ENCODE measurements at regions not wholly inside any gene's neighbourhood (a gene's known extent, or its start where the extent isn't known, plus 50 kb on each side); places are given as distances from the start of the nearest gene placed in this dataset.
"Not testable (repeated sequence)": the region's sequence is repeated elsewhere in the genome, so short reads cannot be mapped to it uniquely, and the experiment has no call there.

DNA sequence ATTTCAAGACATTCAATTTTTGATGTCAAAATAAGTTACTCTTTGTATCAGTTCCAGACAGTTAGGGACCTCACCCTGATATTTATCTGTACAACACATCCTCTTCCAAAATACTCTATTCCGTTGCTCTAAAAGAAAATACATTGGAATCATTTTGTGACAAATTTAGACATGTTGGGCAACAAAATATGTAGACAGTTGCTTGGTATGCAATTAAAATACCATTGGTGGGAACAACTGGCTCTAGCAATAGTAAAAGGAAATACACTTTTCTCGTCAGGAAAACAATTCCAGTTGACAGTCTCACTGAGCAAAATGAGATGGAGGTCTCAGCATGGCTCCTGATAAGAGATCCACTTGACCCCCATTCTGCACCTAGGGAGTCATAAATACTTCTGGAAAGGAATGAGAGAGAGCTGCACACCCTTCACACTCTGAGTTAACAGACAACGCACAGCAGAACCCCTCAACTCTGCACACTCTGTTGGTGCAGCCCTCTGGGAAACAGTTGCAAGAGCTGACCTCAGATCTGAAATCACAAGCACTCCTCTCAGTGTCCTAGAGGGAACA, 171.3 kb upstream of the NT5E start:
- DNase-seq: no peak

DNA sequence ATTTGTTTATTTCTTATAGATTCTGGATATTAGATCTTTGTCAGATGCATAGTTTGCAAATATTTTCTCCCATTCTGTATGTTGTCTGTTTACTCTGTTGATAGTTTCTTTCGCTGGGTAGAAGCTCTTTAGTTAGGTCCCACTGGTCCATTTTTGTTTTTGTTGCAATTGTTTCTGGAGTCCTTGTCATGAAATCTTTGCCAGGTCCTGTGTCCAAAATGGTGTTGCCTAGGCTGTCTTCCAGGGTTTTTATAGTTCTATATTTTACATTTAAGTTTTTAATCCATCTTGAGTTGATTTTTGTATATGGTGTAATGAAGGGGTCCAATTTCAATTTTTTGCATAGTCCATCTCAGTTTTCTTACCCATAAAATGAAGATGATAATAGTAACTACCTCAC, 173.9 kb upstream of the NT5E start:
- DNase-seq: not testable (repeated sequence)

- no peak for DNase-seq
These were observed 174.4 kb upstream of the NT5E start for GRCh38 chr6:85275338-85275985.

DNA sequence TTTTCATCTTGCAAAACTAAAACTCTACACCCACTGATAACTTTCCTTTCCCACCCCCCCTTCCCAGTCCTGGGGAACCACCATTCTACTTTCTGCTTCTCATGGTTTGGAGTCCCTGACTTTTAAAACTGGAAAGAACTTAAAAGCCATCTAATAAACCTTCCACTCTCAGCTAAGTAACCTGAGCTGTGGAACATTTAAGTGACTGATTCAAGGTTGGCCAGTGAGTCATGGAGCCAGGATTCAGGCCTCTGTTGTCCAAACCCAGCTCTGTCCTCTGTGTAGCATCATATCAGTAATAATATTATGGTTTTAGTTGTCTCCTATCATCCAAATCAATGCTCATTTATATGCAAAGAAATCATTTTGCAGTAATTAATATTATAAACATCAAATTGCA, 176.0 kb upstream of the NT5E start:
- DNase-seq: no peak

- DNase-seq: no peak
These were observed 176.8 kb upstream of the NT5E start for GRCh38 chr6:85273046-85273445.

DNA sequence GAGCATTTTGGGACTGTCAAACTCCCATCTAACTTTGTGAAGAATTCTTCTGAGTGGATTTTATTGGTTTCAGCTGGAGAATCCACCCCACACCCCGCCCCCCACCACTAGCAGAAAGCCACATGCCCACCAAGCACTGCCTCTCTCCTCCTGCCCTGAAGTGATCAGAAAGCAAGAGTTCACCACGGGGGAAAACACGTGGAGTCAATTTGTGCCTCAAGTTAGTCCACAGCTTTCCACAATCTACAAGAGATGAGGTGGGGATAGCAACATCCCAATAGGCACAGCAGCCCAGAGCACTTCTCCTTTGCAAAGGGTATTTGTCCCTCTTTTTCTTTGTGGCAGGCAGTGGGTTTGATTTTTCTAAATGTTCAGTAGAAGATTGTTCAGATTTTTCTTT, 177.3 kb upstream of the NT5E start:
- DNase-seq: no peak

DNA sequence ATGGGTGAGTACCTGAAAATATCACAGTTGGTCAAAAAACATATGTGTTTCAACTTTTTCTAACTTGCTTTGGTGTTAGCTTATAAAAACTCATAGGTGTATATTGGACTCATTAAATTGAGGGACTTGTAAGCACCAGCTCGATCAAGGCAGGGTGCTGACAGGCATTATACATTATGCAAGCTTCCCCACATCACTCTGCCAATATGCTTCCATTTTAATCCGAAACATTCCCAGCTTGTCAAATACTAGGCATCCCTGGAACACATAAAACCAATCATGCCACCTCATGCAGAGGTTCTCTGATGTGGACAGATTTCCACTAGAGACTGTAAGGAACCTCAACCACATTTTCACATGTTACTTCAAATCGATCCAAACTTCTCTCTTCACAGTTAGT, 187.3 kb upstream of the NT5E start:
- no peak for DNase-seq

GRCh38 chr6:85261271-85261670, 188.6 kb upstream of the NT5E start:
- no peak for DNase-seq

DNA sequence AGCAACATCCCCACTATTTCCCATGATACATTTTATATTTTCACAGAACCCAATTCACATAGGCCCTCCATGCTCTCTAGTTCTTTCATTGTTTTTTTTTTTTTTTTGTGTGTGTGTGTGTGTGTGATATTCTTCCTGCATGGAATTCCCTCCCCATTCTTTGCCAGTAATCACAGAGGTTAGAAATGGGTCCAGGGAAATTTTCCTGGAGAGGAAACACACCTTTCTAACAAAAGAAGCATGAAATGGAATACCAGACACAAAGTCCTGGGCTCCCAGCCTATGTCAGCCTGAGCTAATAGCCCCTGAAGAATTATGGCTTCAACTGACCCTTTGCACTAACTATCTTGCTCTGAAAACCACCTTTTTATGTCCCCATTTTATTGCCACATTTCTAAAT, 194.2 kb upstream of the NT5E start:
- no peak for DNase-seq

- no peak for DNase-seq
These were observed 197.3 kb upstream of the NT5E start for GRCh38 chr6:85252552-85252951.

- DNase-seq: no peak
These were observed 197.8 kb upstream of the NT5E start for GRCh38 chr6:85252085-85252484.

DNA sequence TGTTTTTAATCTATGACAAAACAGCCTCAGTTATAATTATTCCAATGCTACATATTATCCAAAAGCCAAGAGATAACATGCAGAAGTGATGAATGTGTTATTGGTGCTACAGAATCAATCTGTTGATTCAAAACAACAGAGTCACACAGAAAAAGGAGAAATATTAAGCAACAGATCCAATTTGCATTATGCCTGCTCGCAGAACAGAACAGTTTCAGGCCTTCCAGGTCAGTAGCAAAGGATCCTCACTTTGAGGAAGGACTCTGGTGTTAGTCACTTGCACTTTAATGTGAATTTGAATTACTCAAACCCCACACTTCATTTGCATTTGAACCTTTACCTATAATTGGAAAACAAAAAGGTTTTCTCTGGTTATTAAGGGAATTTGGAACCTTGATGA, 198.6 kb upstream of the NT5E start:
- no peak for DNase-seq

DNA sequence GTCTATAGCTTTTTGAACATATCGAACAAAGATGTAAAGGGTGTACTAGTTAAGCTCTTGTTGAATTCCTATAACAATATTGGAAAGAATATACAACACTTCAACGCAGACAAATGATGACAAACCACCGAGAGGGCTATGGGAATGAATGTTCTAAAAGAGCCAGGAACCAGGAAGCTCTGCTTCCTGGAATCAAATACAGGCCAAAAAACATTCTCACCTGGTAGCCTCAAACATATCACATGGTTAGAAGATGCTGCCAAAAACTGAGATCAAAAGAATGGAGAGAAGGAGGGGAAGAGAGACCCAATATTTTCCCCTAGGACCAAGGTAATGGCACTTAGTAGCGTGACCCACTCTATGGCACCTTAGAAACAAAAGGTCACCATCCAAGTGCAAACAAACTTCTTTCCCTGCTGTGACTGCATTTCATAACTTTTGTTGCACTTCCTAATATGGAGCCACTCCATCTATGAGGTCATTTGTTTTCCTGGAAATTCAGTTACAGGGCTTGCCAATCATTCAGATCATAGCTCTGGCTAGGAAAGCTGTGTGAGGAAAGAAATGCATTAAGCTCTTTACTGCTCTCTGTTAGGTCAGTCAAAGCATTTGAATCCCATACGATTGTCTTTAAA, 199.2 kb upstream of the NT5E start:
- DNase-seq: no peak

DNA sequence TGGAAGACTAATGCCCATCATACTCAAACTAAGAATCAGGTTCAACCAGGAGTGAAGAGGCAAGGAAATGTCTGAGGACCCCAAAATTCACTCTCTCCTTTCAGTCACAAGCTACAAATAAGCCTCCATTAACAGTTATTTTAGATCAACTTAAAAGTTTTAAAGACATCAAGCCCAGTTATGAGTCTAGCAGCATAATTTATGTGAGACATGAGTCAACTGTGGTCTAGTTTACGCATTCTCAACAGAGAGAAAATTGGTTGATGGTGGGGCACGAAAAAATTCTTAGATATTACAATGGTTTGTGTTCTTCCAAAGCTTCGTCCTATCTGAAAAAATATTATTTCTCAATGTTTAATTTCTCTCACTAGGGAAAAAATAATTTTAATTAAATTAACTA, 204.9 kb upstream of the NT5E start:
- no peak for DNase-seq

- no peak for DNase-seq
These were observed 208.3 kb upstream of the NT5E start for GRCh38 chr6:85241498-85242052.

- DNase-seq: no peak
These were observed 209.0 kb upstream of the NT5E start for GRCh38 chr6:85240787-85241385.

GRCh38 chr6:85237478-85237877, 212.4 kb upstream of the NT5E start:
- DNase-seq: no peak

- no peak for DNase-seq
These were observed 213.2 kb upstream of the NT5E start for GRCh38 chr6:85236636-85237035.

DNA sequence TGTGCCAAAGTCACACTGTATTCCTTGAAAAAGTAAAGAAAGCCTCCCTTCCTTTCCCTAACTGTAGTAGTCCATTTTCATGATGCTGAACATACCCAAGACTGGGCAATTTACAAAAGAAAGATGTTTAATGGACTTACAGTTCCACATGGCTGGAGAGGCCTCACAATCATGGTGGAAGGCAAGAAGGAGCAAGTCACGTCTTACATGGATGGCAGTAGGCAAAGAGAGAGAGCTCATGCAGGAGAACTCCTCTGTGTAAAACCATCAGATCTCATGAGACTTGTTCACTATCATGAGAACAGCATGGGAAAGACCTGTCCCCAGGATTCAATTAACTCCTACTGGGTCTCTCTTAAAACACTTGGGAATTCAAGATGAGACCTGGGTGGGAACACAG, 222.5 kb upstream of the NT5E start:
- DNase-seq: not testable (repeated sequence)

DNA sequence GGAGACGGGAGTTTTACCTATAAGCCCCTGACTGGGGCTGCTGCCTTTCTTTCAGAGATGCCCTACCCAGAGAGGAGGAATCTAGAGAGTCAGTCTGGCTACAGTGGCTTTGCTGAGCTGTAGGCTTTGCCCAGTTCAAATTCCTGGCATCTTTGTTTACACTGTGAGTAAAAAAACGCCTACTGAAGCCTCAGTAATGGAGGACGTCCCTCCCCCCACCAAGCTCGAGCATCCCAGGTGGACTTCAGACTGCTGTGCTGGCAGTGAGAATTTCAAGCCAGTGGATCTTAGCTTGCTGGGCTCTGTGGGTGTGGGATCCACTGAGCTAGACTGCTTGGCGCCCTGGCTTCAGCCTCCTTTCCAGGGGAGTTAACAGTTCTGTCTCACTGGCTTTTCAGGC, 237.1 kb upstream of the NT5E start:
- not testable (repeated sequence) for DNase-seq

DNA sequence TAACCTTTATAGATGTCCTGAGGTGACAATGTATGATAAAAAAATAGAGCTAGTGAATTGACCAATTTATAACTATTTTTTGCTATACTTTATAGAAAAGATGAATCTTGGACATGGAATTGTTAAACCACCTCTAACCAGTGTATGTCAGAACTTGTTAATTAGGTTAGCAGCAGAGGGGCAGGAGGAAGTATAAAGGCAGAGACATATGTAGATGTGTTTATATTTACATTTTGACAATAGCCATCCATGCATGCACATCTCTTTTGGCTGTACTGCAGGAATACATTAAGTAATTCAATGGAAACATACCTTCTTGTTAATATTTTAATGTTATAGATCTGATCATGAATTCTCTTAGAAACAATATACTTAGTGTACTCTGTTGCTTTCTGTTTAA, 254.6 kb upstream of the NT5E start:
- no peak for DNase-seq

DNA sequence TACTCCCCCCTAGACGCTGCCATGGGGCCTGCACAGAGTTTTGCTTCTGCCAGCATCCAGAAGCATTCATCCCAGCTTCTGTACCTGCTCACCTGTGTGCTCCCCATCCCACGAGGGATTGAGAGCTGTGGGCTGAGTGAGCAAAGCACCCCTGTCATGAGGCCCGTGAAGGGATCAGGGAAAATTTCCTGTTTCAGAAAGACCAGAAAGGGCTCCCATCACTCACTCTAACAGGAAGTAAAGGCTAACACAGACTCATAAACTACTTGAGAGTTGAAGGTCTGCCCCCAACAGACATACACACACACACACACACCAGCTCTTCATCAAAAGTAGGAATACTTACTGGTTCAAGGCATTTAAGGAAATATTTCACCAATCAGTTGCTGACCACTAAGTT, 256.5 kb upstream of the NT5E start:
- DNase-seq: no peak

- DNase-seq: no peak
These were observed 257.3 kb upstream of the NT5E start for GRCh38 chr6:85192596-85192995.

GRCh38 chr6:85192186-85192585, 257.7 kb upstream of the NT5E start:
- DNase-seq: no peak

All from NCI-H446 treated with DMSO at 0.1 percent for 48 hours (cell line).